Parathyroid adenoma (tissue), 2 donors: ENCODE measurements at regions not wholly inside any gene's neighbourhood (a gene's known extent, or its start where the extent isn't known, plus 50 kb on each side); places are given as distances from the start of the nearest gene placed in this dataset.

Experiments used
- H2AFZ ChIP-seq: fragments of 300-600 bp; sonication (generic); one replicate; pipeline ENCODE4 v1.7.0; 2017; ENCODE audit warnings: antibody characterized with exemption, mild to moderate bottlenecking
- H3K27ac ChIP-seq: fragments of 300-600 bp; sonication (generic); one replicate; pipeline ENCODE4 v1.7.0; 2017
- H3K27me3 ChIP-seq: fragments of 300-600 bp; sonication (generic); one replicate; pipeline ENCODE4 v1.7.0; 2017; ENCODE audit warnings: low read length; ENCODE audit not compliant: control insufficient read depth, insufficient read depth
- H3K36me3 ChIP-seq: fragments of 300-600 bp; sonication (generic); one replicate; pipeline ENCODE4 v1.7.0; 2017; ENCODE audit warnings: low read length; ENCODE audit not compliant: control insufficient read depth, insufficient read depth
- H3K4me1 ChIP-seq: fragments of 300-600 bp; sonication (generic); one replicate; pipeline ENCODE4 v1.7.0; 2017; ENCODE audit warnings: control low read depth
- H3K4me2 ChIP-seq: fragments of 300-600 bp; sonication (generic); one replicate; pipeline ENCODE4 v1.7.0; 2017; ENCODE audit warnings: low read length
- H3K4me3 ChIP-seq: fragments of 300-600 bp; sonication (generic); one replicate; pipeline ENCODE4 v1.7.0; 2017; ENCODE audit warnings: low read depth, low read length
- H3K79me2 ChIP-seq: fragments of 300-600 bp; sonication (generic); one replicate; pipeline ENCODE4 v1.7.0; 2017; ENCODE audit warnings: control low read depth
- H3K9ac ChIP-seq: fragments of 300-600 bp; sonication (generic); one replicate; pipeline ENCODE4 v1.7.0; 2017; ENCODE audit warnings: mild to moderate bottlenecking
- H3K9me3 ChIP-seq: fragments of 300-600 bp; sonication (generic); one replicate; pipeline ENCODE4 v1.7.0; 2017; ENCODE audit warnings: low read length; ENCODE audit not compliant: control insufficient read depth
- CTCF ChIP-seq: fragments of 300-600 bp; sonication (generic); IDR thresholded peaks from one replicate; pipeline ENCODE4 v1.7.0; 2017; ENCODE audit warnings: antibody characterized with exemption, mild to moderate bottlenecking
- donor health status: primary hyperparathyroidism.

GRCh38 chr11:116504541-116505297, 268.1 kb downstream of the BUD13 start:
- Histone ChIP-seq H3K36me3 (no peaks in the 10 kb centered on the region), H2AFZ (no peak overlapping the region), H3K4me1 (no peaks in the 10 kb centered on the region), H3K9me3 (no peaks in the 10 kb centered on the region), H3K27me3 (no peaks in the 10 kb centered on the region), H3K9ac (no peak overlapping the region), H3K4me2 (no peak overlapping the region), H3K4me3 (no peak overlapping the region), H3K27ac (no peak overlapping the region), H3K79me2 (no peaks in the 10 kb centered on the region)
- TF ChIP-seq CTCF, result no peak

- Histone ChIP-seq H3K36me3 (no peaks in the 10 kb centered on the region), H3K9ac (no peak overlapping the region), H3K4me3 (no peak overlapping the region), H3K79me2 (no peaks in the 10 kb centered on the region), H3K9me3 (no peaks in the 10 kb centered on the region), H3K4me2 (no peak overlapping the region), H2AFZ (no peak overlapping the region), H3K27me3 (no peaks in the 10 kb centered on the region), H3K27ac (no peak overlapping the region), H3K4me1 (no peaks in the 10 kb centered on the region)
- TF ChIP-seq CTCF, result no peak
These were observed 269.3 kb downstream of the BUD13 start for GRCh38 chr11:116503216-116504160.

GRCh38 chr11:116502641-116503061, 270.1 kb downstream of the BUD13 start:
- TF ChIP-seq CTCF, result no peak
- H3K27me3 ChIP-seq, result no peaks in the 10 kb centered on the region
- H3K4me1 ChIP-seq, result no peaks in the 10 kb centered on the region

GRCh38 chr11:116501728-116502127, 271.1 kb downstream of the BUD13 start:
- Histone ChIP-seq H3K27ac (no peak overlapping the region), H2AFZ (no peak overlapping the region), H3K4me3 (no peak overlapping the region), H3K9me3 (no peaks in the 10 kb centered on the region), H3K4me2 (no peak overlapping the region), H3K9ac (no peak overlapping the region), H3K79me2 (no peaks in the 10 kb centered on the region), H3K36me3 (no peaks in the 10 kb centered on the region), H3K4me1 (no peaks in the 10 kb centered on the region), H3K27me3 (no peaks in the 10 kb centered on the region)
- TF ChIP-seq CTCF, result no peak

More at GRCh38 chr11:116502641-116503061, 270.1 kb downstream of the BUD13 start:
- no peaks in the 10 kb centered on the region for H3K36me3 ChIP-seq
- no peak overlapping the region for H2AFZ ChIP-seq
- H3K79me2 ChIP-seq, result no peaks in the 10 kb centered on the region
- H3K27ac ChIP-seq, result no peak overlapping the region
- no peak overlapping the region for H3K4me2 ChIP-seq
- H3K9ac ChIP-seq, result no peak overlapping the region
- H3K9me3 ChIP-seq, result no peaks in the 10 kb centered on the region
- no peak overlapping the region for H3K4me3 ChIP-seq
